ENCODE measurements at regions not wholly inside any gene's neighbourhood (a gene's known extent, or its start where the extent isn't known, plus 50 kb on each side); places are given as distances from the start of the nearest gene placed in this dataset.

- TF ChIP-seq CTCF (conservative IDR thresholded peaks at IDR 0.05; ENCODE audit: low read depth, low read length) (no peak), EZH2phosphoT487 (IDR thresholded peaks at IDR 0.05; ENCODE audit: borderline replicate concordance, low read length) (no peak), EZH2 (IDR thresholded peaks at IDR 0.05; ENCODE audit: low read length, unreplicated experiment) (no peak)
Observed at GRCh38 chr4:20433097-20433705, 181.5 kb downstream of the SLIT2 start.
